Lower lobe of right lung (tissue), 2 donors: ENCODE measurements at regions not wholly inside any gene's neighbourhood (a gene's known extent, or its start where the extent isn't known, plus 50 kb on each side); places are given as distances from the start of the nearest gene placed in this dataset.

Source experiments
- ATAC-seq, 2 donors: fragments of 200-7000 bp; cut with Tn5 transposase; one replicate each; pipeline ENCODE4 v1.9.1; 2020 to 2022; ENCODE audit warnings: mild to moderate bottlenecking in 2 of 2, moderate library complexity in 2 of 2
- DNase-seq: peaks from one replicate; pipeline ENCODE4 v3.0.0-alpha.2; 2020
- H3K27ac ChIP-seq: fragments of 200-600 bp; one replicate; pipeline ENCODE4 v1.8.0; 2022
- H3K27me3 ChIP-seq: fragments of 200-600 bp; one replicate; pipeline ENCODE4 v1.8.0; 2022; ENCODE audit warnings: low read depth
- H3K36me3 ChIP-seq: fragments of 200-600 bp; one replicate; pipeline ENCODE4 v1.8.0; 2022; ENCODE audit warnings: mild to moderate bottlenecking
- H3K4me1 ChIP-seq: fragments of 200-600 bp; one replicate; pipeline ENCODE4 v1.8.0; 2022
- H3K4me3 ChIP-seq: fragments of 200-600 bp; one replicate; pipeline ENCODE4 v1.8.0; 2022; ENCODE audit warnings: mild to moderate bottlenecking
- H3K9me3 ChIP-seq: fragments of 200-600 bp; one replicate; pipeline ENCODE4 v1.8.0; 2022
- CTCF ChIP-seq: fragments of 200-600 bp; IDR thresholded peaks from one replicate; pipeline ENCODE4 v1.8.0; 2022; ENCODE audit warnings: antibody characterized with exemption, mild to moderate bottlenecking
- intact Hi-C: fragments of 100-400 bp; cut with DNase I; formaldehyde crosslinking; loops from one replicate; pipeline ENCODE4 v1.11.0; 2022
- donor health status: DM: no; HTN: yes; CAD: no; lungs with severe emphysema.

- H3K36me3 ChIP-seq, result no peaks in the 10 kb centered on the region
- TF ChIP-seq CTCF, result no peak
- DNase-seq (no peak), ATAC-seq (no peak)
- H3K27me3 ChIP-seq, result no peaks in the 10 kb centered on the region
- intact Hi-C loops, result no loop called here
- no peak overlapping the region for H3K4me3 ChIP-seq
- H3K4me1 ChIP-seq, result no peaks in the 10 kb centered on the region
- H3K9me3 ChIP-seq, result no peaks in the 10 kb centered on the region
- no peak overlapping the region for H3K27ac ChIP-seq
Measured at GRCh38 chr12:88413646-88414045, 166.6 kb downstream of the KITLG start.

- DNase-seq (no peak), ATAC-seq (no peak)
- Histone ChIP-seq H3K9me3 (no peaks in the 10 kb centered on the region), H3K27ac (no peak overlapping the region), H3K4me1 (no peaks in the 10 kb centered on the region), H3K4me3 (no peak overlapping the region), H3K36me3 (no peaks in the 10 kb centered on the region), H3K27me3 (no peaks in the 10 kb centered on the region)
- intact Hi-C loops, result no loop called here
- no peak for TF ChIP-seq CTCF
Measured at GRCh38 chr12:88416155-88416554, 164.1 kb downstream of the KITLG start.

- no peaks in the 10 kb centered on the region for H3K9me3 ChIP-seq
- no peak for TF ChIP-seq CTCF
- no peaks in the 10 kb centered on the region for H3K4me1 ChIP-seq
- H3K27ac ChIP-seq, result no peak overlapping the region
- no peak for DNase-seq
- intact Hi-C loops, result no loop called here
- H3K27me3 ChIP-seq, result no peaks in the 10 kb centered on the region
- H3K36me3 ChIP-seq, result no peaks in the 10 kb centered on the region
- H3K4me3 ChIP-seq, result no peak overlapping the region
- ATAC-seq, result no peak
Measured at GRCh38 chr12:88416786-88417185, 163.5 kb downstream of the KITLG start.

- no peaks in the 10 kb centered on the region for H3K9me3 ChIP-seq
- no peak for TF ChIP-seq CTCF
- H3K27ac ChIP-seq, result no peak overlapping the region
- no peaks in the 10 kb centered on the region for H3K4me1 ChIP-seq
- no peaks in the 10 kb centered on the region for H3K27me3 ChIP-seq
- DNase-seq, result no peak
- intact Hi-C loops, result no loop called here
- no peak for ATAC-seq
- no peak overlapping the region for H3K4me3 ChIP-seq
- H3K36me3 ChIP-seq, result no peaks in the 10 kb centered on the region
Measured at GRCh38 chr12:88417531-88417930, 162.7 kb downstream of the KITLG start.

GRCh38 chr12:88418856-88419497 is 161.3 kb downstream of the KITLG start:
- H3K4me1 ChIP-seq, result no peaks in the 10 kb centered on the region
- TF ChIP-seq CTCF, result no peak
- H3K9me3 ChIP-seq, result no peaks in the 10 kb centered on the region
- intact Hi-C loops, result no loop called here
- DNase-seq, result no peak
- no peak overlapping the region for H3K4me3 ChIP-seq
- no peaks in the 10 kb centered on the region for H3K36me3 ChIP-seq
- no peak overlapping the region for H3K27ac ChIP-seq
- no peaks in the 10 kb centered on the region for H3K27me3 ChIP-seq
- no peak for ATAC-seq
